ENCODE measurements at regions not wholly inside any gene's neighbourhood (a gene's known extent, or its start where the extent isn't known, plus 50 kb on each side); places are given as distances from the start of the nearest gene placed in this dataset.
A peak's percentile ranks its signal among the peaks of the same experiment; 100 is the strongest.
"Not testable (repeated sequence)": the region's sequence is repeated elsewhere in the genome, so short reads cannot be mapped to it uniquely, and the experiment has no call there.

DNA sequence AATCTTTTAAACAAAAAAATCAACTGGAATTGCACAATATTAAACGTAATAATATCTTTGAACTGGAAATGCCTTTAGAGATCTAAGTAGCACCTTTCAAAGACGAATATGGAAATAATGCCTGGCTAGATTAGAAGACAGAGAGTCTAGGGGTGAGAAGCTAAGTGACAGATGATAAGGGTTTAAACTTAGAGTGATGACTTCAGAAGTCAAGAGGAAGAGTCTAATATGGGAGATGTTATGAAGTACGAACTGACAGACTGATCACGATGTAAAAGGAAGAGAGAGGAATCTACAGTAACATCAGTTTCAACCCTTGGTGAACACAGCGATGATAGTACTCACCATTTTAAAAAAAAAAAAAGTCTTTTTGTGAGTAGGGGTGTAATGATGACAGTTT lies 57.9 kb downstream of the HINT1 start:
- peaks cover 7 to 13% of the 10 kb centered on the region in 2 donors for H3K4me1 Mint-ChIP-seq (ENCODE audit: low read depth in 2 of 2)
- ATAC-seq (replicated peaks), result no peak
- no peaks in the 10 kb centered on the region for H3K36me3 Mint-ChIP-seq (ENCODE audit: insufficient read depth)
- H3K27ac Mint-ChIP-seq, result peak overlapping the region in 1 of 2 donors; percentile 36
- H3K27me3 Mint-ChIP-seq, result no peaks in the 10 kb centered on the region
- no peak for DNase-seq
- no peaks in the 10 kb centered on the region for H3K9me3 Mint-ChIP-seq
- H3K4me3 Mint-ChIP-seq, result no peak overlapping the region

DNA sequence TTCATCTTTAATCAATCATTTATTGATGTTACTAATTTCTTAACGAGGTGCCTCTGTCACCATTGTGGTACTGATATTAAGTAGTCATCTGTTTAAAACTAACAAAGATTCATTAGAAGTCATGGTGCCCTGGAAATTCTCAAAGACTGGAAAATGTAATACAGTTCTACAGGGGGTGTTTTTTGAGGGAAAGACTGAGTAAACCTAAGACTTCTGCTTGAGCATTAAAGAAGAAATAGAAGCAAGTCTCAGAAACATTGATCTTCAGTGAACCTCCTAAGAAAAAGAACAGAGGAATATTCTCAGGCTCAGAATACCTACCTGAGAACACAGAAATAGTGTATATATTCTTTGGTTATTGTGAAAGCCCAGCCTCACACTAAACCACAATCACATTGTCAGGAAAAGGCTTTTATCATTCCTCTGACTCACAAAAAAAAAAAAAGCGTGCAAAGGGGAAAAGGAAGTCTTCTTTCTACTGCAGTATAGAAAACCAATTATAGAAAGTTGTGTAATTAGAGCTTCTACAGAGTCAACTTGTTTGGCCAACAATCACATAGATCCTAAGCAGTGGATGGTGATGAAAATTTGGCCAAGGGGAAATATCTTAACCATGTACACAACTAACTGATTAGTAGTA lies 60.8 kb downstream of the HINT1 start:
- no peak for ATAC-seq (replicated peaks)
- DNase-seq, result no peak
- Mint-ChIP-seq H3K9me3 (no peaks in the 10 kb centered on the region), H3K36me3 (ENCODE audit: insufficient read depth) (no peaks in the 10 kb centered on the region), H3K4me1 (ENCODE audit: low read depth in 2 of 2) (peaks cover 7 to 13% of the 10 kb centered on the region in 2 donors), H3K27me3 (no peaks in the 10 kb centered on the region), H3K27ac (no peak overlapping the region), H3K4me3 (no peak overlapping the region)

DNA sequence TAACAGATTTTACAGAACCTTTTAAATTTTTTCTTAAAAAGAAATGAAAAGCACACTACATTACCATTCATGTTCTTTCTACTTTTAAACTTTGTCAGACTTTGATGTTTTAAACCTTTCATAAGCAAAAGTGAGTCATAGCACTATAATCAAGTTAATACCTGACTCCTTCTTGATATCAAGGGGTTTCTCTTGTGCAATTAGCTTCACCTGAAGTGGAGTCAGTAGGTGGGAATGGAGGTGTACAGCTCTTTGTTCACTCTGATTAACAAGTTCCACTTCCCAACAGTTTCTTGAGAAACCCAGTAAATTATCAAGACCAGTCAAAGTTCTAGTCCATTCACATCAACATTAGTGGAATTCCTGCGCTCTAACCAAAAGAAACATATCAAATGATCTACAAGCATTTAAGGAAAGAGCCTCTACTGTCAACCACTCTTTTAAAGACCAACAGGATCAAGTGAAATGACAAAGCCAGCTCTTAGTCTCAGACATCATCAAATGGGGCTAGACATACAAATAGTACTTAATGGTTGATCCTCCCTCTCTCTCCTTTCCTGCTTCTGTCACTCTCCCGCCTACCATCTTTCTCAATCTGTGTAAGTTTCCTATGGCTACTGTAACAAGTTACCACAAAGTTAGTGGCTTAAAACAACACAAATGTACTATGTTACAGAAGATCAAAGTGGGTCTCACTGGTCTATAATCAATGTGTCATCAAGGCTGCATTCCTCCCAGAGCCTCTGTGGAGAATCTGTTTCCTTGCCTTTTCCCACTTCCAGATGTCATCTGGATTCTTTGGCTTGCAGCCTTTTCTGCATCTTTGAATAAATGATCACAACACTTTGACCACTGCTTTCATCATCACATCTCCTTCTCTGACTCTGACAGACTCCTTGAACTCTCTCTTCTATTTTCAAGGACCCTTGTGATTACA lies 68.0 kb downstream of the HINT1 start:
- Mint-ChIP-seq H3K27ac (no peak overlapping the region), H3K4me1 (ENCODE audit: low read depth in 2 of 2) (no peaks in the 10 kb centered on the region), H3K36me3 (ENCODE audit: insufficient read depth) (no peaks in the 10 kb centered on the region), H3K27me3 (peaks cover 19 to 22% of the 10 kb centered on the region in 2 donors), H3K4me3 (no peak overlapping the region), H3K9me3 (no peaks in the 10 kb centered on the region)
- DNase-seq (no peak), ATAC-seq (replicated peaks) (no peak)

DNA sequence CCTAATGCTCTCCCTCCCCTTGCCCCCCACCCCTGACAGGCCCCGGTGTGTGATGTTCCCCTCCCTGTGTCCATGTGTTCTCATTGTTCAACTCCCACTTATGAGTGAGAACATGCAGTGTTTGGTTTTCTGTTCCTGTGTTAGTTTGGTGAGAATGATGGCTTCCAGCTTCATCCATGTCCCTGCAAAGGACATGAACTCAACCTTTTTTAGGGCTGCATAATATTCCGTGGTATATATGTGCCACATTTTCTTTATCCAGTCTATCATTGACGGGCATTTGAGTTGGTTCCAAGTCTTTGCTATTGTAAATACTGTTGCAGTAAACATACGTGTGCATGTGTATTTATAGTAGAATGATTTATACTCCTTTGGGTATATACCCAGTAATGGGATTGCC lies 69.5 kb downstream of the HINT1 start:
- not testable (repeated sequence) for DNase-seq; H3K36me3 Mint-ChIP-seq (ENCODE audit: insufficient read depth); H3K9me3 Mint-ChIP-seq; H3K27ac Mint-ChIP-seq; H3K4me1 Mint-ChIP-seq (ENCODE audit: low read depth in 2 of 2); ATAC-seq (replicated peaks); H3K4me3 Mint-ChIP-seq
- peaks cover 19 to 22% of the 10 kb centered on the region in 2 donors for H3K27me3 Mint-ChIP-seq

DNA sequence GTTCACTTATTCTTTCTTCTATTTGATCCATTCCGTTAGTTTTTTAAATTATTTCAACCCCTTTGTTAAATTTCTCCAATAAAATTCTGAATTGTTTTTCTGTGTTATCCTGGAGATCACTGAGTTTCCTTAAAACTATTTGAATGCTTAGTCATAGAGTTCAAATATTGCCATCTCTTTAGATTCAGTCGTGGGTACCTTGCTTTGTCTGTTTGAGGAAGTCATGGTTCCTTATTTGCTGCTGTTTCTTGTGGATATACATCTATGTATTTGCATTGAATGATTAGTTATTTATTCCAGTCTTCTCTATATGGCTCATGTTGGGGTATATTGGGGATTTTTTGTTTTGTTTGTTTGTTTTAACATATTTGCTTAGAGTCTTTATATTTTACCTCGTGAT lies 80.6 kb downstream of the HINT1 start:
- Mint-ChIP-seq H3K4me3 (no peak overlapping the region), H3K27ac (no peak overlapping the region), H3K9me3 (peaks cover 0 to 1% of the 10 kb centered on the region in 2 donors), H3K4me1 (ENCODE audit: low read depth in 2 of 2) (no peaks in the 10 kb centered on the region), H3K27me3 (peaks cover 28 to 33% of the 10 kb centered on the region in 2 donors), H3K36me3 (ENCODE audit: insufficient read depth) (peaks cover 3% of the 10 kb centered on the region)
- DNase-seq (no peak), ATAC-seq (replicated peaks) (no peak)

DNA sequence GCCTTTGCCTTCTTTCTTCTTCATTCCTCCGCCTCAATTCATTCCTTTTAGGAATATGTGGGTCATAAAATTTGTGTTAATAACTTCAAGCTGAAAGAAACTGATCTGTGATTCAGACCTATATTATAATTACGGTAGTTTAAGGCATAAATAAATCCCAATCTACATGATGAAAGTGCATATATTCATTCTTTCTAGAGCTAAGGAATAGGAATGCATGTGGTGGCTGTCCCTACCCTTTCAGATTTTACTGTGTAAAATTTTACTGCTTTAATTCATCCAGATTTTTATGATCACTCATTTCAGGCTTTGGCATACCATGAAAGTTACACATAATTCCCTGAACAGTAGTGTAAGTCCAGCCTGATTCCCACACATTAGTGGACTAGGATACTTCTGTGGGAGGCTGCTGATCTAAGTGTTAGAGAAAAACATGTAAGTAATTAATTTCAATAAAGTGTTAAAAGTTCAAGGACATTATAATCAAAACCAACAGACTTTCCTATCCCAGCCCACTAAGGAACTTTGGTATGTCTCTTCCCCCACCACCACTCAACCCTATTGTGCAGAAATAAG lies 83.1 kb downstream of the HINT1 start:
- Mint-ChIP-seq H3K27ac (no peak overlapping the region), H3K27me3 (peaks cover 21 to 23% of the 10 kb centered on the region in 2 donors), H3K9me3 (no peaks in the 10 kb centered on the region), H3K4me1 (ENCODE audit: low read depth in 2 of 2) (peaks cover under 1 to 15% of the 10 kb centered on the region in 2 donors), H3K36me3 (ENCODE audit: insufficient read depth) (peaks cover 3% of the 10 kb centered on the region), H3K4me3 (no peak overlapping the region)
- ATAC-seq (replicated peaks) (no peak), DNase-seq (no peak)

DNA sequence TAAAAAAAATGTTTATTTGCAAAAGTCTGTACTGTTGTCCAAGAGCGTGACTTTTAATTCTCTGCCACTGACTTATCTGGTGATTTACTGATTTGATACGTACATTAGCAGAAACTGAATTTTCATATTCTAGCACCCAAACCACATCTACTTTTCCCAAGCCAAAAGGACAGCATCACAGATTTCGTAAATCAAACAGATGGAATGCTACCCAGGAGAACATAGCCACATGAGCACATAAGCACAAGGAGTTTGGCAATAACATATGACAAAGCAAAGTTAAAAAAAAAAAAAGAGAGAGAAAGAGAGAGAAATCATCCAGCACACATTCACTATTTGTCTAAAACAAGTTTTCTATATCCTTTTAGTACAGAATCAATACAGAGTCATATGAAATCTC lies 83.7 kb downstream of the HINT1 start:
- no peak overlapping the region for H3K4me3 Mint-ChIP-seq
- H3K4me1 Mint-ChIP-seq (ENCODE audit: low read depth in 2 of 2), result peaks cover 2 to 19% of the 10 kb centered on the region in 2 donors
- no peak for DNase-seq
- H3K27me3 Mint-ChIP-seq, result peaks cover 15 to 17% of the 10 kb centered on the region in 2 donors
- no peaks in the 10 kb centered on the region for H3K9me3 Mint-ChIP-seq
- peaks cover 3% of the 10 kb centered on the region for H3K36me3 Mint-ChIP-seq (ENCODE audit: insufficient read depth)
- H3K27ac Mint-ChIP-seq, result no peak overlapping the region
- no peak for ATAC-seq (replicated peaks)

DNA sequence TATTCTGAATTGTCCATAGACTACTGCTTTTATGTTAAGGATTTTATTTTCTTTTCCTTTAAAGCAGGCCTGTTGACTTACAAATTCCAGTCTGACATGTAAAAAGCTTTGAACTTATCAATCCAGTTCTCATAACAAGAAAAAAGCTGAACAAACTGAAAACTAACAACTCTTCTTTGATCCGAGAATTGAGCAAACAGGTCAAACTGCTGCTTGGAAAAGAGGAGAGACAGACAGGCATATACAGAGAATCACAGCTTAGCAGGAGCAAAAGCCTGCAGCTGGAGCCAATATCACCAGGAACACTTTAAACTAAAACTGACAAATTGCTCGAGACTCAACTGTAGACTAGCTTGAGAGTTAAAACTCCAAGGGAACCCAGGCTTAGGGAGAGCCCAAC lies 85.8 kb downstream of the HINT1 start:
- Mint-ChIP-seq H3K36me3 (ENCODE audit: insufficient read depth) (no peaks in the 10 kb centered on the region), H3K27me3 (no peaks in the 10 kb centered on the region), H3K4me1 (ENCODE audit: low read depth in 2 of 2) (peaks cover 2 to 19% of the 10 kb centered on the region in 2 donors), H3K4me3 (no peak overlapping the region), H3K27ac (no peak overlapping the region), H3K9me3 (no peaks in the 10 kb centered on the region)
- ATAC-seq (replicated peaks) (no peak), DNase-seq (no peak)

DNA sequence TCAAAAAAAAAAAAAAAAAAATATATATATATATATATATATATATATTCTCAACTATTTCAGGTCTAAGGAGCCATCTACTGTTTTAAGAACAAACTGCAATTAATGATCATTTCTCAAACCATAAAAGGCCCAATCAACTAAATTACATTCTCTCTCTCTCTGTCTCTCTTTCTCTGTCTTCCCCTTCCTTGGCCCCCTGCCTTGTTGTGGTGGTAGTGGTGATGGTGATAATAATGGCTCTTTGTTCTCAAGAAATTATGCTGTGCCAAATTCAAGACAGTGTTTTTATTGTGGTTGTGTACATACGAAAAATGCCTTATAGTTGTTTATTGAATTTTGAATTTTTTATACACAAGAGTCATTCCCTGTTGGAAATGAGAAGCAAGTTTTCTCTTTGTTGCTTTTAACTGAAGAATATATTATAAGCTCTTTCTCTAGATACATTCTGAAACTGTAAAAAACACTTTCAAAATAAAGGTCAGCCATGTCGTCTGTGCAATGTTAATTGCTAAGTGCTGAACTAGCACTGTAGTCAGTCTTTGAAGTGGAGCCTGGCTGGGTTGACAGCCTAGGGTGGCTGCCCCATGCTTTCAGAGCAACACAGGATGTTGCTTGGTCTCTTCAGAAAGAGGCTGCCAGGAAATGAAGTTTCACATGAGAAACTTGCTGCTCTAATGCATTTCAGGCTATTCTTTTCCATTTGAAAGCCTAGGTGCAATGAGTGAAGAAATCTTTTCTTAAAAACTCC lies 96.0 kb downstream of the HINT1 start:
- Mint-ChIP-seq H3K9me3 (peaks cover 5 to 11% of the 10 kb centered on the region in 2 donors), H3K36me3 (ENCODE audit: insufficient read depth) (peaks cover 6% of the 10 kb centered on the region), H3K4me1 (ENCODE audit: low read depth in 2 of 2) (peaks cover 36 to 49% of the 10 kb centered on the region in 2 donors), H3K27me3 (no peaks in the 10 kb centered on the region), H3K4me3 (peak overlapping the region; percentile 45 to 72), H3K27ac (peak overlapping the region; percentile 89 to 93)
- ATAC-seq (replicated peaks), result peak; percentile 96
- peak; percentile 42 to 55 (median 47) for DNase-seq

DNA sequence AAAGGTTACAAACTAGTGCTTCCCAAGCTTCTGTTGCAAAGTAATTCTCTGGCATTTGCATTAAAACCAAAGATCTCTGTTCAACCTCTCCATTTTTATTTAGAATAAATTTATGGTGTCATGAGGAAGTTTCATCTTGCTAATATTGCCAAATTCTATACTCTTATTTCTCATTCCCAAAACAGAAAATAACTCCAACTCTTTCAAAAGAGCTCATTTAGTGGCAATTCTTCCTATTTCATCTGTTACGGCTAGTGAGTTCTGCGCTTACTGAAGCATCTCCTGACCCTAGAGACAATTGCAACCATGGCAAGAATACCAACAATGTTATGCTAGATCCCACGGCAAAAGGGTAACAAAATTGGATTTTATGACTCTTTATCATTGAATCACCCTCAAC lies 97.0 kb downstream of the HINT1 start:
- H3K9me3 Mint-ChIP-seq, result peaks cover 5 to 11% of the 10 kb centered on the region in 2 donors
- DNase-seq, result no peak
- H3K36me3 Mint-ChIP-seq (ENCODE audit: insufficient read depth), result peaks cover 6% of the 10 kb centered on the region
- ATAC-seq (replicated peaks), result no peak
- H3K4me3 Mint-ChIP-seq, result peak overlapping the region in 1 of 2 donors; percentile 45
- peak overlapping the region in 1 of 2 donors; percentile 93 for H3K27ac Mint-ChIP-seq
- H3K4me1 Mint-ChIP-seq (ENCODE audit: low read depth in 2 of 2), result peaks cover 38 to 55% of the 10 kb centered on the region in 2 donors
- no peaks in the 10 kb centered on the region for H3K27me3 Mint-ChIP-seq

DNA sequence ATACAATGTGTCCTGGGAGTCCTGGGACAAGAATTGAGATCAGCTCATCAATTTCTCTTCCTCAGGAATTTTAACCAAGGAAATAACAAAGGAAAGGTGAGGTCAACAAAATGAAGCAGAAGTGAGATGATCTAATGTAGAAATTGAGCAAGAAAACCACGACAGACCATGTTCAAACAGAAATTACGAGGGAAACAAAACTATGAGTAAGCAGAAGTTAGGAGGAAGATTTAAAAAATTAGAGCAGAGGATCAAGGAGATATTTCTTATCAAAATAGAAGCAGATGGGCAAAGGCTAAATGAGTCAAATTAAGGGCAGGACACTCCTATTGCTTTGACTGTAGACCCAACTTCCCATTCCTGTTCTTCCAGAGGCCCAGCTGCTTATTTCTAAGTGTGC lies 97.4 kb downstream of the HINT1 start:
- Mint-ChIP-seq H3K27me3 (no peaks in the 10 kb centered on the region), H3K36me3 (ENCODE audit: insufficient read depth) (peaks cover 6% of the 10 kb centered on the region)

DNA sequence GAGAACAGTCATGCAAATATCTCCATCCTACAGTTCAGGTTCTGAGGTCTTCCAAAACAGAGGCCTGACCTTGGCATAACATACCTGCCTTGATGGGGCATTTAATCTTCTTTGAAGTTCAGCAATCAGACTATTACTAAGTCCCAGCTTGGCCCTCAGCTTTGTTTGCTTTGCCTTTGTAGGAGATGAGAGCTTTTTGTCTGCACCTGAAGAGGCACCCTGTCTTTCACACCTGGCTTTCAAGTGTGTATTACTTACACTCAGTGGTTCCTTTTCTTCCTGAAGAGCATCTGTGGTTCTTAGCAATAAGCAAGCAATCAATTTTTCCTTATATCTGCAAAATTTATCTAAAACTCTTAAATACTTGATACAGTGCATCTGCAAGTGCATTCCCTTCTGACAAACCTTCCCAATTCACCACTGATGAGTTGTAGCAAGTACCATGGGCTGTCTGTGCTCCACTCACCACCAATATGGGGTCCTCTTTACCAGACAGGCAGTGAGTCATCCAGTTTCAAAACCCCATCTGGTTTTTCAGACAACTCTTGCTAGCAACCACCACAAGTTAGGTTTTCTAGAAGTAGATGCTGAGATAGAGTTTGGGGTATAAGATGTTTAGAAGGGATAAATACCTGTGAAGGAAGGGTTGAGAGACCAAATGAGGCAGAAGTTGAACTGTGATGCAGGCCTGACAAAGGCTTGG lies 100.2 kb downstream of the HINT1 start:
- Mint-ChIP-seq H3K4me1 (ENCODE audit: low read depth in 2 of 2) (peaks cover 33 to 48% of the 10 kb centered on the region in 2 donors), H3K9me3 (peaks cover 5 to 11% of the 10 kb centered on the region in 2 donors), H3K27ac (peak overlapping the region; percentile 61 to 86), H3K4me3 (peak overlapping the region; percentile 4 to 9), H3K27me3 (no peaks in the 10 kb centered on the region), H3K36me3 (ENCODE audit: insufficient read depth) (peaks cover 5% of the 10 kb centered on the region)
- ATAC-seq (replicated peaks) (peak; percentile 40), DNase-seq (no peak)

More for the DNA sequence above, 97.4 kb downstream of the HINT1 start:
- H3K4me3 Mint-ChIP-seq, result no peak overlapping the region
- DNase-seq, result no peak
- H3K27ac Mint-ChIP-seq, result peak overlapping the region in 1 of 2 donors; percentile 93
- H3K9me3 Mint-ChIP-seq, result peaks cover 5 to 11% of the 10 kb centered on the region in 2 donors
- H3K4me1 Mint-ChIP-seq (ENCODE audit: low read depth in 2 of 2), result peaks cover 38 to 55% of the 10 kb centered on the region in 2 donors
- ATAC-seq (replicated peaks), result no peak
